ENCODE measurements at regions not wholly inside any gene's neighbourhood (a gene's known extent, or its start where the extent isn't known, plus 50 kb on each side); places are given as distances from the start of the nearest gene placed in this dataset.

DNA sequence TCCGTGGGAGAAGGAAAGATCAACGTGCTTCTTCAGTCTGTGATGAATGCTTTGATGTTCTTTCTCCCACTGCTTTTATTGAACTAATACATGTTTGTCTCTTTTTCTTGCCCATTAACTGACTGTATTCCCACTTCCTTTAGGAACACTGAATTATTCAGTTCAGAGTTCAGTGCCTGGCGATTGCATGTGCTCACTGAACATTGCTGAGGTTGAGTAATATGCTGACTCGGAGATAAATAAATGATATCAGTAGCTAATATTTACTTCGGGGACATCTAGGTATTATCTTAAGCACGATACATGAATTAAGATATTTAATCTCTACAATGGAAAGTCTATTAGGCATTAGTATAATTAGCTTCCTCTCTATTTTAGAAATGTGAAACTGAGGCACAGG lies 102.3 kb upstream of the OR5AK2 start:
- in situ Hi-C loops (cut with MboI; ENCODE audit: low pct_unique_long_range_greater_than_20kb, low sequenced_read_pairs, unreplicated experiment) = no loop called here
- DNase-seq (ENCODE audit: low spot score) = no peak

DNA sequence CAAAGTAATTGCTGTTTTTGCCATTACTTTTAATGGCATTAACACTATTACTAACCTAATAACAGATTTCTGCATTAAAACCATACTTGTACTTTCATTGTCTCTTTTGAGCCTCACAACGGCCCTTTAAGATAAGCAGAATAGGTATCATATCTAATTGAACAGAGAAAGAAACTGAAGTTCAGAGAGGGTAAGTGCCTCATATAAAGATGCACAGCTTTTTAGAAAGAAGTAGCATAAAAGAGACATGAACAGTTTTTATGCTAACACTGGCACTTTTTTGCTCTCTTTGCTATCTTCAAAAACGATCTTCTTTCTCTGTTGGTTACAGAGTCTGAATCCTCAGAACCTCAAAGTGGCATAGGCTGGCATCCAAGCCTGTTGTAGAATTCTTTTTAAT lies 102.9 kb upstream of the OR5AK2 start:
- in situ Hi-C loops (cut with MboI; ENCODE audit: low pct_unique_long_range_greater_than_20kb, low sequenced_read_pairs, unreplicated experiment) = no loop called here
- DNase-seq (ENCODE audit: low spot score) = no peak
- TF ChIP-seq, protein P1, sequence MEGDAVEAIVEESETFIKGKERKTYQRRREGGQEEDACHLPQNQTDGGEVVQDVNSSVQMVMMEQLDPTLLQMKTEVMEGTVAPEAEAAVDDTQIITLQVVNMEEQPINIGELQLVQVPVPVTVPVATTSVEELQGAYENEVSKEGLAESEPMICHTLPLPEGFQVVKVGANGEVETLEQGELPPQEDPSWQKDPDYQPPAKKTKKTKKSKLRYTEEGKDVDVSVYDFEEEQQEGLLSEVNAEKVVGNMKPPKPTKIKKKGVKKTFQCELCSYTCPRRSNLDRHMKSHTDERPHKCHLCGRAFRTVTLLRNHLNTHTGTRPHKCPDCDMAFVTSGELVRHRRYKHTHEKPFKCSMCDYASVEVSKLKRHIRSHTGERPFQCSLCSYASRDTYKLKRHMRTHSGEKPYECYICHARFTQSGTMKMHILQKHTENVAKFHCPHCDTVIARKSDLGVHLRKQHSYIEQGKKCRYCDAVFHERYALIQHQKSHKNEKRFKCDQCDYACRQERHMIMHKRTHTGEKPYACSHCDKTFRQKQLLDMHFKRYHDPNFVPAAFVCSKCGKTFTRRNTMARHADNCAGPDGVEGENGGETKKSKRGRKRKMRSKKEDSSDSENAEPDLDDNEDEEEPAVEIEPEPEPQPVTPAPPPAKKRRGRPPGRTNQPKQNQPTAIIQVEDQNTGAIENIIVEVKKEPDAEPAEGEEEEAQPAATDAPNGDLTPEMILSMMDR (IDR thresholded peaks at IDR 0.05; ENCODE audit: extremely low read depth, insufficient read depth, missing control alignments) = no peak

More for the DNA sequence above, 102.3 kb upstream of the OR5AK2 start:
- TF ChIP-seq, protein P1 (IDR thresholded peaks at IDR 0.05; ENCODE audit: extremely low read depth, insufficient read depth, missing control alignments) = no peak

DNA sequence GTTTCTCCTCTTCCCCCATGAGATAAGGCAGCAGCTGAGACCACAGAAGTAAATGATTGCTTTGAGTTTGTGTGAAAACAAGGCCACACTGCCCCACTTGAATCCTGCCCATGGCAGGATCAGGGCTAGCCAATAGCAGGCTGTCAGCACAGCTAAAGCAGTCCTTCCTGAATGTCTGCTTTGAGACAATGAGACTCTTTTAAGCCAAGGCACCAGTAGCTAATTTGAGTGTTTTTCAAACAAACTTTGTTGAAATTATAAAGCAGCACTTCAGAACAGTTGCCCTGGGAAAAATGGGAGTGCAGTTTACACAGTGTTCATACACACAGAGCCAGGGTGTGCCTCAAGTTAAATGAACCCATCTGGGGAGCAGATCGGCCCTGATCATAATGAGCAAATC lies 103.5 kb upstream of the OR5AK2 start:
- in situ Hi-C loops (cut with MboI; ENCODE audit: low pct_unique_long_range_greater_than_20kb, low sequenced_read_pairs, unreplicated experiment) = no loop called here
- TF ChIP-seq, protein P1 (IDR thresholded peaks at IDR 0.05; ENCODE audit: extremely low read depth, insufficient read depth, missing control alignments) = no peak
- no peak for DNase-seq (ENCODE audit: low spot score)

DNA sequence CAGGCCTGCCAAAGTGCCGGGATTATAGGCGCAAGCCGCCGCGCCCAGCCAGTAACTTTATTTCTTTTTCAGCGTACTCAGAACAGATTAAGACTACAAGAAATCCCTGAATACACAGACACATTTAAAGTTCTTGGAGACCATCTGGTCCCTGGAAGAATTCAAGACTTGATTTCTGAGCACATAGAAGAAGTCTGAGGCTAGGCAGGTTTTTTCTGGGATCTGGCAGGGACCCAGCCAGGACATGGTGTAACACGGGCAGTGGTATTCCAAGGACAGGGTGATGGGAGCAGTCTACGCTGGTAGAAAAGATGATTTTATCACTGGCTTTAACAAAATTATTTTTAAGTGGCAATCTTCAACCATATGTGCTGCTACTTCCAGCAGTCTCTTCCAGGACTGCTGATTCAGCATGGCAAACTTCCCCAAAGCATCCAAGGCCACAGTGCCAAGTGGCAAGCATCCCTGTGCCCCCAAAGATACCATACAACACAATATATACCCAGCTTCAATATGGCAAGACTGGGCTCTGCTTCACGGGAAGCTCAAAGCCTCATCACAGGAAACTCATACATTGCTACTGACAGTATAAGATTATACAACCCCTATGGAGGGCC lies 105.2 kb upstream of the OR5AK2 start:
- in situ Hi-C loops (cut with MboI; ENCODE audit: low pct_unique_long_range_greater_than_20kb, low sequenced_read_pairs, unreplicated experiment) = no loop called here
- DNase-seq (ENCODE audit: low spot score) = no peak

DNA sequence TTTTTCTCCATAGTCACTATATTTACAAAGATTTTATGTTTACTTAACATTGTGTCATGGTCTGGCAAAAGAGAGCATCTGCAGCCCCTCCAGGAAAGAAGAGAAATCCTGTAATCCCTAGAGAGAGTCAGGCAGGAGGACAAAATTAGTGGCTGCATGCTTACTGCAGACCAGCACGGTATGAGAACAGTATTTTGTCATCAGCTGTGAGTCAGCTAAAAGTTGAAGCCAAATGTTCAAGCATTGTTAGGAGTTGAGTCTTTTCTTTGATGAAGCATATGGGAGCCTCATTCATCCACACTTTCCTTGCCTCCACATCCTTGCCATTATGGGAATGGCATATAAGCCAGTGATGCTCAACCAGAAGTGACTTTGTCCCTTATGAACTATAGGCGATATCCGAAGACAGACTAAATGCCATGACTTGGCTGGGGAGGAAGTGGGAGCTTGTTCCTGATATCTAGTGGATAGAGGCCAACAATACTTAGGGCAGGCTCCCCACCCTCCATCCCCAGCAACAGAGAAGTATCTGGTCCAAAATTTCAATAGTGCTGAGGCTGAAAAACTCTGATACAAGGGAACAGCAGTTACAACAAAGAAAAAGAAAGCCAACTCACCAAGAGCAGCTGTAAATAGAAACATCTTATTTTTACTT lies 112.0 kb upstream of the OR5AK2 start:
- in situ Hi-C loops (cut with MboI; ENCODE audit: low pct_unique_long_range_greater_than_20kb, low sequenced_read_pairs, unreplicated experiment) = no loop called here
- DNase-seq (ENCODE audit: low spot score) = no peak
- TF ChIP-seq, protein P1 (IDR thresholded peaks at IDR 0.05; ENCODE audit: extremely low read depth, insufficient read depth, missing control alignments) = no peak

More for the DNA sequence above, 105.2 kb upstream of the OR5AK2 start:
- TF ChIP-seq, protein P1 (IDR thresholded peaks at IDR 0.05; ENCODE audit: extremely low read depth, insufficient read depth, missing control alignments) = no peak

DNA sequence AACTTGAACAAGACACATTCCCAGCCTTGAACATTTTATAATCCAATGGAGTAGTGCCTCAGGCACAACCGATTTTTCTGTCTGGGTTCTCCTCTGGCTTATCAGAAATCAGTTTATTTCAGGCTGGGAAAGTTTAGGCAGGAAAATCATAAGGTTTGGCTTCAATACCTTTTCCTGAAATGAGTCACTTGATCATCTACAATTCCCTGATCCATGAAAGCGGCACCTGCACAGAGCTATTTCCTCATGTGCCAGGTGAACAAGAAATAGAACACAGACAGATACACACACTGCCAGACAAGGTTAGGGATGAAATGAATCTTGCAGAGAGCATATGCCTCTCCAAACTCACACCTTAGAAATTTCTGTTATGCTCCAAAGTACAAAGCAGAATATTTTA lies 106.7 kb upstream of the OR9G4 start:
- no peak for DNase-seq (ENCODE audit: low spot score)
- TF ChIP-seq, protein P1 (IDR thresholded peaks at IDR 0.05; ENCODE audit: extremely low read depth, insufficient read depth, missing control alignments) = no peak
- in situ Hi-C loops (cut with MboI; ENCODE audit: low pct_unique_long_range_greater_than_20kb, low sequenced_read_pairs, unreplicated experiment) = loop anchor here (10.0 kb wide), 1 partner anchor 390 kb away; no protein-coding TSS in a partner anchor
